Renal pelvis (tissue), 1 donor: ENCODE measurements at regions not wholly inside any gene's neighbourhood (a gene's known extent, or its start where the extent isn't known, plus 50 kb on each side); places are given as distances from the start of the nearest gene placed in this dataset.
"Not testable (repeated sequence)": the region's sequence is repeated elsewhere in the genome, so short reads cannot be mapped to it uniquely, and the experiment has no call there.

Experiments
- DNase-seq: peaks from one replicate; pipeline ENCODE4 v3.0.0-alpha.2; 2013

- no peak for DNase-seq
These were observed 90.4 kb upstream of the RBMS1 start for GRCh38 chr2:160583813-160584537.

GRCh38 chr2:160584972-160585494 is 91.4 kb upstream of the RBMS1 start:
- DNase-seq, result no peak

DNA sequence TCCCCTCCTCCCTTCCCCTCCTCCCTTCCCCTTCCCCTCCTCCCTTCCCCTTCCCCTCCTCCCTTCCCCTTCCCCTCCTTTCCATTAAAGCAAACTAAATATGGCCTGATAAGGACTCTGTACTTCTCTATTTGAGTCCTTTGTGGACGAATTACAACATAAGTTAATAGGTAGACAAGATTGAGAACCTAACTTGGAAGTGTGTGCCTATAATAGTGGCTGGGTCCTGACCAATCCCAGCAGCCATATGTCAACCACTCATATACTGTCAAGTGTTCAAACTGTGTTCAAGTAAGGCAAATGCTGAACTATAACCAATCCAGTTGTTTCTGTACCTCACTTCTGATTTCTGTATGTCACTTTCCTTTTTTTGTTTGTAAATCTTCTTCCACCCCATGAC is 97.1 kb upstream of the RBMS1 start:
- no peak for DNase-seq

GRCh38 chr2:160592401-160592800 is 98.8 kb upstream of the RBMS1 start:
- no peak for DNase-seq

DNA sequence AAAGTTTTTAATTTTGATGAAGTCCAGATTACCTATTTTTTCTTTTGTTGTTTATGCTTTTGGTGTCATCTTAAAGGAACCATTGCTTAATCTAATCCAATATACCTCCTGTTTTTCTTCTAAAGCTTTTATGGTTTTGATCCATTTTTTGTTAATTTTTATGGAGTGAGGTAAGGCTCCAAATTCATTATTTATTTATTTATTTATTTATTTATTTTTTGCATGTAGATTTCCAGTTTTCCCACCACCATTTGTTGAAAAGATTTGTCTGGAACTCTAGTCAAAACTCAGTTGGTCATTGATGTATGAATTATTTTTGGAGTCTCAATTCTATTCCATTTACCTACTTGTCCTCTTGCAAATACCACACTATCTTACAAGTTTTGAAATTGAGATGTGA is 99.4 kb upstream of the RBMS1 start:
- DNase-seq, result no peak

DNA sequence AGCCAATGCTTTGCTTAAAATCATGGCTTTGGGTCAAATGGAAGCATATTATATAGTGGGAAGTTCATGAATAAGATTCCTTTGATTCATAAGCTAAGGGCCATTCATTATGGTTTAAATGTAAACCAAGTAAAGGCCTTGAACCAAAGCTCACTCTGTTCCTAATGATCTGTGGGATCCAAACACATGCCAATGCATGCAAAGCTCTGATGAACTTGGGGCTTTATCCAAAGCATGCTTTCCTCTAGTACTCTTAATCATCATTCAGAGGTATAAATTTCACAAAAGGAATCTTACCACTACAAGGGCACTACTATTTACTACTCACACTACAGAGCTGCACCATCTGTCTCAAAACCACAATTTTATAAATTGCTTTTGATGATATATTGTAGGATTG is 102.8 kb upstream of the RBMS1 start:
- DNase-seq, result no peak

- DNase-seq, result not testable (repeated sequence)
These were observed 106.8 kb upstream of the RBMS1 start for GRCh38 chr2:160600437-160600836.

- no peak for DNase-seq
These were observed 108.5 kb upstream of the RBMS1 start for GRCh38 chr2:160602073-160602472.

DNA sequence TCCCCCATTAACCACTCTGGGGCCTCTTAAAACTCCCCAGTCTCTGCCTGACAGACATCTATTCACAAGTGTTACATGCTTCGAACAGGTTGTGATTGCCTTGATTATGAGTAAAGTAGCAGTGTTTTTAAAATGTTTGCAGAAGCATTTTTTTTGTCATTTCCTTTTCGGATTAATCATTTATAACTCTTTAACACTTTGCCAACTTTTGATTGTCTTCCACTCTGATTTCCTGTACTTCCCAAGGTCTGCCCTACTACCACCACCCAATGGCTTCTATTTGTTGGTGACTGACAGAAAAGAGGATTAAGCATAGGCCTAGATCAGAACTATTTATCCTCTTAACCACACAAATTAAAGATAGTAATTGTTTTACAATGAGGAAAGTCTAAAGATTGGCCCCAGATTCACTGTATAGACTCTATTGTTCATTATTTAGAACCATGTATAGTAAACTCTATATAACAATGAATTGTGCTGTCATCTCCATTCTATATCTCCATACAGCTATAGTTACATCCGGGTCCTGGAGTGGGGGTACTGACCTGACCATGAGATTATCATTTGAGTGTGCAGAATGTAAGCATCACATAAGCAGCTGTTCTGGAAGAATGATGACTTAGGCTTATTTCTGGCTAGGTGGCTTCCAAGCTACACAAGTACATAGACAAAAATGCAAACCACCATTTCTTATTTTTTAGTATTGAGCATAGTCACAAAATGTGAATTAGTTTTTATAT is 110.3 kb upstream of the RBMS1 start:
- no peak for DNase-seq

DNA sequence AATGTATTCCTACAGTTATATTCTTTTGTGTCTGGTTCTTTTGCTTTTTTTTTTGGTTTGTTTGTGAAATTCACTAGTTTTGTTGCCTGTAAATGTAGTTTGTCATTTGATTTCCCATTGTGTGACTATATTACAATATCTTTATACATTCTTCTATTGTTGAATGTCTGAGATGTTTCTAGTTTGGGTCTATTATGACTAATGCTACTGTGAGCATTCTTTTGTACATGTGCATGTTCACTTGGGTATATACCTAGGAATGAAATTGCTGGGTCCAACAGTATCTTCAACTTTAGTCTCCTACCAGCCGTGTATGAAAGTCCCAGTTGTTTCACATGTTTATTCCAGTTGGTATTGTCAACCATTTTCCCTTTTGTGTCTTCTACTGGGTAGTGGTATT is 112.7 kb upstream of the RBMS1 start:
- no peak for DNase-seq

DNA sequence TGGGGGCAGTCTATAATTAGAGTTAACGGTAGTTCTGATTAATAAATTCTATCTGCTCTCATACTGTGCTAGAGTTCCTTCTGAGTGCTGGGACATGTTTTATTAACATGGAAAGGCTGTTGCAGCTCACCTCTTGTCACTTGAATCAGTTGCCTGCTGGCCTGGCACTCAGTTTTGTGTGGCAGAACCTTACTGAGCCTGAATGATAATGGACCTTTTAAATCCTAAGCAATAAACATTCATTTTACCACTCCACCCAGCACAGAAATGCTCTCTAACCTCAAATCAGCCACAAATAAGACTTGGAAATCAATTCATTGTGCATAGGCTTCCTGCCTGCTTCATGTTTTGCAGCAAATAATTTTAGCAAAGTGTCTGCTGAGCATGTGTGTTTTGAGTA is 115.0 kb upstream of the RBMS1 start:
- no peak for DNase-seq

- DNase-seq, result no peak
These were observed 115.7 kb upstream of the RBMS1 start for GRCh38 chr2:160609346-160609745.

- no peak for DNase-seq
These were observed 116.4 kb upstream of the RBMS1 start for GRCh38 chr2:160610041-160610440.

- DNase-seq, result no peak
These were observed 118.8 kb upstream of the RBMS1 start for GRCh38 chr2:160612266-160612856.

- DNase-seq, result no peak
These were observed 120.0 kb upstream of the RBMS1 start for GRCh38 chr2:160613466-160614153.

DNA sequence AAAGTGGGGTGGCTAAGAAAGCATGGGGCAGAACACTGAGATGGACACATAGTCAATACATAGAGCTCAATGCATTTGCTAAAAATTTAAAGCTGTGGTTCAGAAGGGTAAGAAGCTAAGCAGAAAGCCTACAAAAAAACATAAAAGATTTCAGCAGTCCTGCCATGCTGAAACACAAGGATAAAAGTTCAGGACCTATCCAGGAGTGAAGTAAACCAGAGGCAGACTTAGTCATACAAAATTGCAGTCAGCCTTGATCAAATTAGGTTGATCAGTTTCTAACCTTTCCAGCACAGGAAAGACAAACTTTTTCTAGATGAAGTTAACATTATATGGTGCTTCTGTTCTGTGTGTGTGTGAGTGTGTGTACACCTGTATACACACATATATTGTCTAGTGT is 120.8 kb upstream of the RBMS1 start:
- DNase-seq, result no peak

GRCh38 chr2:160615706-160616105 is 122.1 kb upstream of the RBMS1 start:
- DNase-seq, result no peak

DNA sequence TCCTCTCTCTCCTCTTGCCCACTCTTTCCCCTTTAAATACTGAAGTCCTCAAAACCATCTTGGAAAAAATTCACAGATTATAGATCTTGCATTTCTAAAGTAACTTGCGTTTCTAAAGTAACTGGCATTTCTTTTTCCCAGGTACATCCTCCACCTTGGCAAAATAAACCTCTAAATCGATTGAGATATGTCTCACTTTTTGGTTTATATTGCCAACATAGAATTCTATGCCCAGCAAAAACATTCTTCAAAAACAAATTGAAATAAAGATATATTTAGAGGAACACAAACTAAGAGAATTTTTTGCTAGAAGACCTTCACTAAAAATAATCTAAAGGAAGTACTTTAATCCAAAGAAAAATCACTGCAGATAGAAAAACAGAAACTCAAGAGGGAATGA is 122.5 kb upstream of the RBMS1 start:
- DNase-seq, result no peak

GRCh38 chr2:160621748-160622147 is 128.1 kb upstream of the RBMS1 start:
- DNase-seq, result no peak

DNA sequence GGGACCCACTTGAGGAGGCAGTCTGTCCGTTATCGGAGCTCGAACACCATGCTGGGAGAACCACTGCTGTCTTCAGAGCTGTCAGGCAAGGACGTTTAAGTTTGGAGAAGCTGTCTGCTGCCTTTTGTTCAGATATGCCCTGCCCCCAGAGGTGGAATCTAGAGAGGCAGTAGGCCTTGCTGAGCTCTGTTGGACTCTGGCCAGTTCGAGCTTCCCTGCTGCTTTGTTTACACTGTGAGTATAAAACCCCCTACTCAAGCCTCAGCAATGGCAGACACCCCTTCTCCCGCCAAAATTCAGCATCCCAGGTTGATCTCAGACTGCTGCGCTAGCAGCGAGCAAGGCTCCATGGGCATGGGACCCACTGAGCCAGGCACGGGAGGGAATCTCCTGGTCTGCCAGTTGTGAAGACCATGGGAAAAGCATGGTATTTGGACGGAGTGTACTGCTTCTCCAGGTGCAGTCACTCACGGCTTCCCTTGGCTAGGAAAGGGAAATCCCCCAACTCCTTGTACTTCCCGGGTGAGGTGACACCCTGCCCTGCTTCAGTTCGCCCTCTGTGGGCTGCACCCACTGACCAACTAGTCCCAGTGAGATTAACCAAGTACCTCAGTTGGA is 134.5 kb upstream of the RBMS1 start:
- DNase-seq, result not testable (repeated sequence)

DNA sequence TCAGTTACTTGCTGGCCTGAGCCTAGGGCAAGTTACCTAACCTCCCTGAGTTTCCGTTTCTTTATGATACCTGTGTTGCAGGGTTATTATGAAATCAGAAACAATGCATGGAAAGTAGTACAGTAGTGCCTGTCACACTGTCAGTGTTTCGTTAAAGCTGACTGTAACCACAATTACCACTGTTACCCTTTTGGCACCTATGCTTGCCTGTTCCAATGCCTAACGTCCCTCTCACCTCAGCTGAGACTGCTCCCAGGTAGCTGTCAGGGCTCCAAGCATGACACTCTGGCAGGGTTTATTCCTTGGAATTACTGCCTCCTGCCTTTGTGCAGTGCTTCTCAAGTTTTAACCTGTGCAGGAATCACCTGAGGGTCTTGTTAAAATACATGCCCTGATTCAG is 135.2 kb upstream of the RBMS1 start:
- DNase-seq, result no peak
